B cell (primary cell): ENCODE measurements at regions not wholly inside any gene's neighbourhood (a gene's known extent, or its start where the extent isn't known, plus 50 kb on each side); places are given as distances from the start of the nearest gene placed in this dataset.

Experiments
- ATAC-seq: fragments of 200-7000 bp; cut with Tn5 transposase; one replicate; pipeline ENCODE4 v1.10.0; 2021; ENCODE audit warnings: low read depth, mild to moderate bottlenecking, moderate number of reproducible peaks, moderate library complexity
- CTCF ChIA-PET: fragments of 350-600 bp; sonication (Branson Sonifier 250); formaldehyde crosslinking; loops from one replicate; lab custom pipeline; 2021; ENCODE audit warnings: antibody characterized with exemption, inconsistent platforms; lab: Charles Lee
- POLR2A ChIA-PET: fragments of 350-600 bp; sonication (Branson Sonifier 250); formaldehyde crosslinking; loops from one replicate; lab custom pipeline; 2021; ENCODE audit warnings: antibody characterized with exemption; lab: Charles Lee
- DNase-seq: peaks from one replicate; pipeline ENCODE4 v3.0.0; 2013
- H2AFZ ChIP-seq: 2 replicates; pipeline ENCODE4 v1.6.1; 2012; ENCODE audit warnings: mild to moderate bottlenecking, low read depth, low read length; ENCODE audit not compliant: insufficient read depth, poor library complexity, severe bottlenecking
- H3K27ac ChIP-seq, 2 donors: 1 replicate in 1 of 2; 2 replicates in 1 of 2; pipeline ENCODE4 v1.5.1; 2012 to 2013; ENCODE audit warnings: low read length in 2 of 2, mild to moderate bottlenecking in 2 of 2, moderate library complexity in 1 of 2
- H3K27me3 ChIP-seq, 4 experiments: fragments of 200-600 bp in 1 of 4; sonication (generic) in 1 of 4; replicated peaks in 1 of 4; 1 replicate in 2 of 4; 2 replicates in 2 of 4; pipeline versions ENCODE4 v1.6.1 to v1.7.0; 2013 to 2016; ENCODE audit warnings: low read length in 3 of 4, mild to moderate bottlenecking in 2 of 4, mixed read lengths in 1 of 4, moderate library complexity in 1 of 4; ENCODE audit not compliant: insufficient read depth in 4 of 4, control insufficient read depth in 3 of 4; ENCODE audit errors: control extremely low read depth in 1 of 4
- H3K36me3 ChIP-seq, 2 experiments: replicated peaks in 1 of 2; 1 replicate in 1 of 2; 2 replicates in 1 of 2; pipeline versions ENCODE4 v1.6.1 to v1.7.1; 2013; ENCODE audit warnings: low read length in 1 of 2; ENCODE audit not compliant: insufficient read depth in 2 of 2, control insufficient read depth in 1 of 2; ENCODE audit errors: control extremely low read depth in 1 of 2, extremely low read depth in 1 of 2
- H3K4me1 ChIP-seq, 2 donors: fragments of 200-600 bp in 1 of 2; sonication (generic) in 1 of 2; 1 replicate in 1 of 2; 2 replicates in 1 of 2; pipeline versions ENCODE4 v1.5.1 to v1.6.1; 2013 to 2017; ENCODE audit warnings: low read length in 2 of 2; ENCODE audit not compliant: control insufficient read depth in 2 of 2, insufficient read depth in 2 of 2
- H3K4me2 ChIP-seq: replicated peaks from 2 replicates; pipeline ENCODE3; 2012; ENCODE audit warnings: mild to moderate bottlenecking, low read depth, low read length; ENCODE audit not compliant: poor library complexity, severe bottlenecking
- H3K4me3 ChIP-seq, 5 experiments: fragments of 200-600 bp in 1 of 5; sonication (generic) in 1 of 5; 1 replicate in 3 of 5; 2 replicates in 2 of 5; pipeline versions ENCODE4 v1.5.1 to v1.7.0; 2011 to 2016; ENCODE audit warnings: low read length in 4 of 5, mild to moderate bottlenecking in 4 of 5, low read depth in 2 of 5, control low read depth in 1 of 5, moderate library complexity in 1 of 5; ENCODE audit not compliant: insufficient read depth in 1 of 5; ENCODE audit errors: control extremely low read depth in 1 of 5, extremely low read depth in 1 of 5
- H3K79me2 ChIP-seq: fragments of 200-600 bp; sonication (generic); one replicate; pipeline ENCODE4 v1.6.0; 2016; ENCODE audit warnings: low read length; ENCODE audit not compliant: control insufficient read depth, insufficient read depth
- H3K9ac ChIP-seq: fragments of 200-600 bp; sonication (generic); 2 replicates; pipeline ENCODE4 v1.6.1; 2017; ENCODE audit warnings: mild to moderate bottlenecking, low read length, moderate library complexity
- H3K9me3 ChIP-seq, 3 donors: one replicate each; pipeline versions ENCODE4 v1.6.1 to v1.7.1; 2013; ENCODE audit warnings: low read length in 2 of 3; ENCODE audit not compliant: control insufficient read depth in 2 of 3, insufficient read depth in 1 of 3; ENCODE audit errors: control extremely low read depth in 1 of 3
- H4K20me1 ChIP-seq: 2 replicates; pipeline ENCODE4 v1.6.0; 2012; ENCODE audit warnings: mild to moderate bottlenecking, low read length; ENCODE audit not compliant: insufficient read depth, control insufficient read depth, poor library complexity, severe bottlenecking
- H3K27ac Mint-ChIP-seq: one replicate; pipeline ENCODE4 v1.8.0; 2021; ENCODE audit warnings: mixed read lengths
- H3K27me3 Mint-ChIP-seq: one replicate; pipeline ENCODE4 v1.8.0; 2021; ENCODE audit warnings: mixed read lengths
- H3K4me1 Mint-ChIP-seq: one replicate; pipeline ENCODE4 v1.8.0; 2021; ENCODE audit warnings: mixed read lengths
- H3K4me3 Mint-ChIP-seq: one replicate; pipeline ENCODE4 v1.8.0; 2021; ENCODE audit warnings: mixed read lengths
- H3K9me3 Mint-ChIP-seq: one replicate; pipeline ENCODE4 v1.8.0; 2022; ENCODE audit warnings: mixed read lengths; ENCODE audit not compliant: insufficient read depth
- CTCF ChIP-seq: fragments of 200-600 bp; IDR thresholded peaks from one replicate; pipeline ENCODE4 v1.8.0; 2022; ENCODE audit warnings: antibody characterized with exemption, mild to moderate bottlenecking
- EZH2 ChIP-seq: IDR thresholded peaks from 2 replicates; pipeline ENCODE4 v1.6.1; 2012; ENCODE audit warnings: borderline replicate concordance, low read depth, mild to moderate bottlenecking, moderate library complexity, low read length; ENCODE audit not compliant: insufficient read depth, poor library complexity, severe bottlenecking
- WGBS: methylation state at CpG from one replicate; pipeline ENCODE4 v1.1.5; 2013; ENCODE audit warnings: missing lambda C conversion rate; ENCODE audit not compliant: insufficient coverage; 5-methylcytosine and 5-hydroxymethylcytosine counted together
- intact Hi-C: fragments of 100-400 bp; cut with micrococcal nuclease; formaldehyde crosslinking; loops from one replicate; pipeline ENCODE4 v1.10.0; 2022

GRCh38 chr16:79411357-79411756, 189.2 kb downstream of the MAF start:
- peaks cover 0 to 14% (median 0%) of the 10 kb centered on the region in 4 experiments for H3K27me3 ChIP-seq
- H3K4me3 ChIP-seq: no peak overlapping the region
- H3K4me1 ChIP-seq: no peaks in the 10 kb centered on the region
- POLR2A ChIA-PET: no interaction called here
- H3K27ac Mint-ChIP-seq: no peak overlapping the region
- H3K27me3 Mint-ChIP-seq: peaks cover 23% of the 10 kb centered on the region
- H3K27ac ChIP-seq: no peak overlapping the region
- CTCF ChIA-PET: no interaction called here
- intact Hi-C loops: no loop called here
- no peak overlapping the region for H3K4me2 ChIP-seq
- peaks cover 2% of the 10 kb centered on the region for H3K9me3 Mint-ChIP-seq
- peaks cover 0 to 9% (median 0%) of the 10 kb centered on the region in 3 donors for H3K9me3 ChIP-seq
- no peaks in the 10 kb centered on the region for H3K79me2 ChIP-seq
- no peak for DNase-seq
- no peaks in the 10 kb centered on the region for H4K20me1 ChIP-seq
- no peak overlapping the region for H3K9ac ChIP-seq
- TF ChIP-seq CTCF (no peak), EZH2 (no peak)
- H3K36me3 ChIP-seq: no peaks in the 10 kb centered on the region
- peaks cover 3% of the 10 kb centered on the region for H3K4me1 Mint-ChIP-seq
- no peak overlapping the region for H3K4me3 Mint-ChIP-seq
- no peak overlapping the region for H2AFZ ChIP-seq
- no peak for ATAC-seq

- Histone ChIP-seq H3K9ac (no peak overlapping the region), H3K4me3 (no peak overlapping the region), H3K9me3 (peaks cover 0 to 16% (median 0%) of the 10 kb centered on the region in 3 donors), H4K20me1 (no peaks in the 10 kb centered on the region), H2AFZ (peak overlapping the region; percentile 49), H3K36me3 (no peaks in the 10 kb centered on the region), H3K27me3 (peaks cover 0 to 5% (median 0%) of the 10 kb centered on the region in 4 experiments), H3K79me2 (no peaks in the 10 kb centered on the region), H3K27ac (no peak overlapping the region), H3K4me2 (no peak overlapping the region), H3K4me1 (no peaks in the 10 kb centered on the region)
- no peak overlapping the region for H3K4me3 Mint-ChIP-seq
- intact Hi-C loops: no loop called here
- no peak for ATAC-seq
- no peaks in the 10 kb centered on the region for H3K4me1 Mint-ChIP-seq
- CTCF ChIA-PET: interaction anchor here (0.6 kb wide), 2 partner anchors 35 to 441 kb away, joined by 3 read pairs; no protein-coding TSS in a partner anchor
- no peak for DNase-seq
- POLR2A ChIA-PET: no interaction called here
- TF ChIP-seq EZH2: no peak
- TF ChIP-seq CTCF: no peak
- 44% methylated on average over 8 of the region's 9 CpGs for WGBS
- no peak overlapping the region for H3K27ac Mint-ChIP-seq
- peaks cover 17% of the 10 kb centered on the region for H3K27me3 Mint-ChIP-seq
- peaks cover 2% of the 10 kb centered on the region for H3K9me3 Mint-ChIP-seq
These were observed 190.6 kb downstream of the MAF start for GRCh38 chr16:79409978-79410377.
